ENCODE measurements at regions not wholly inside any gene's neighbourhood (a gene's known extent, or its start where the extent isn't known, plus 50 kb on each side); places are given as distances from the start of the nearest gene placed in this dataset.

DNA sequence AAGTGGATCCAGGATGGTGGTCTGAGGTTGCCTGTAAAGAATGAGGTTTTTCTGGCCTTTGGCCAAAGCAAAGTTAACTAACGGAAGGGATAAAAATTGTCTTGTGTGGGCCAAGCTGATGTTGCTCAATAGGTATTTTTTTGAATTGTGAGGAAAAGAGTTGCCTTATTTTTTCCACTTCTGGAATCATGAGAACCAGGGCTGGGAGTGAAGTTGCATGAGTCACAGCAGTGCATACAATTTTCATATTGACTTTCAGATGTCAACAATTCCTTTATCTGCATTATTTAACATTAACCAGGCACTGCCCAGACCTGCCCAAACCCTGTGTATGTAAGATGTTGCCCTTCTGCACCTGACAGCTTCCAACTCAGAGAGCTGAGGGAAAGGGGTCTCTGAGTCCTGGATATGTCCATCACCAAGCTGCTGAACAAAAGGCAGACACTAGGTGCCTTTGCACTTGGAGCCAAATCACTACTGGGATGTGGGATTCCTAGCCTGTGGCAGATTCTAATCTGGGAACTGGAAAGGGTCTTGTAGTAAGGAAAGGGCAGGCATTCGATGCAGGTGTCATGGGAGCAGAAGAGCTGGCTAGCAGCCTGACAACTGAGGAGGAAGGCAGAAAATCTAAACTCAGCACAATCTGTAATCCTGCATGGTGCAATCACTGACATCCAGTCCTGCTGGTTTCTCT, 52.3 kb upstream of the SLC35B4 start (continued):
- TF ChIP-seq, protein P1, sequence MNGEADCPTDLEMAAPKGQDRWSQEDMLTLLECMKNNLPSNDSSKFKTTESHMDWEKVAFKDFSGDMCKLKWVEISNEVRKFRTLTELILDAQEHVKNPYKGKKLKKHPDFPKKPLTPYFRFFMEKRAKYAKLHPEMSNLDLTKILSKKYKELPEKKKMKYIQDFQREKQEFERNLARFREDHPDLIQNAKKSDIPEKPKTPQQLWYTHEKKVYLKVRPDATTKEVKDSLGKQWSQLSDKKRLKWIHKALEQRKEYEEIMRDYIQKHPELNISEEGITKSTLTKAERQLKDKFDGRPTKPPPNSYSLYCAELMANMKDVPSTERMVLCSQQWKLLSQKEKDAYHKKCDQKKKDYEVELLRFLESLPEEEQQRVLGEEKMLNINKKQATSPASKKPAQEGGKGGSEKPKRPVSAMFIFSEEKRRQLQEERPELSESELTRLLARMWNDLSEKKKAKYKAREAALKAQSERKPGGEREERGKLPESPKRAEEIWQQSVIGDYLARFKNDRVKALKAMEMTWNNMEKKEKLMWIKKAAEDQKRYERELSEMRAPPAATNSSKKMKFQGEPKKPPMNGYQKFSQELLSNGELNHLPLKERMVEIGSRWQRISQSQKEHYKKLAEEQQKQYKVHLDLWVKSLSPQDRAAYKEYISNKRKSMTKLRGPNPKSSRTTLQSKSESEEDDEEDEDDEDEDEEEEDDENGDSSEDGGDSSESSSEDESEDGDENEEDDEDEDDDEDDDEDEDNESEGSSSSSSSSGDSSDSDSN (CRISPR knock-in tag; IDR thresholded peaks at IDR 0.05): peak; percentile 17; the same call in 1 of the 2 replicates
- TF ChIP-seq, protein P2, sequence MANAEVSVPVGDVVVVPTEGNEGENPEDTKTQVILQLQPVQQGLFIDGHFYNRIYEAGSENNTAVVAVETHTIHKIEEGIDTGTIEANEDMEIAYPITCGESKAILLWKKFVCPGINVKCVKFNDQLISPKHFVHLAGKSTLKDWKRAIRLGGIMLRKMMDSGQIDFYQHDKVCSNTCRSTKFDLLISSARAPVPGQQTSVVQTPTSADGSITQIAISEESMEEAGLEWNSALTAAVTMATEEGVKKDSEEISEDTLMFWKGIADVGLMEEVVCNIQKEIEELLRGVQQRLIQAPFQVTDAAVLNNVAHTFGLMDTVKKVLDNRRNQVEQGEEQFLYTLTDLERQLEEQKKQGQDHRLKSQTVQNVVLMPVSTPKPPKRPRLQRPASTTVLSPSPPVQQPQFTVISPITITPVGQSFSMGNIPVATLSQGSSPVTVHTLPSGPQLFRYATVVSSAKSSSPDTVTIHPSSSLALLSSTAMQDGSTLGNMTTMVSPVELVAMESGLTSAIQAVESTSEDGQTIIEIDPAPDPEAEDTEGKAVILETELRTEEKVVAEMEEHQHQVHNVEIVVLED (CRISPR knock-in tag; IDR thresholded peaks at IDR 0.05; ENCODE audit: borderline replicate concordance): no peak
- TF ChIP-seq CEBPG (CRISPR knock-in tag; IDR thresholded peaks at IDR 0.05) (peak; percentile 90), EHMT2 (IDR thresholded peaks at IDR 0.05; ENCODE audit: borderline replicate concordance, low read depth, low read length) (peak; percentile 23; the same call in 1 of the 2 replicates), HHEX (CRISPR knock-in tag; IDR thresholded peaks at IDR 0.05) (no peak), ZNF772 (CRISPR knock-in tag; IDR thresholded peaks at IDR 0.05) (no peak), CHD4 (IDR thresholded peaks at IDR 0.05; ENCODE audit: borderline replicate concordance, low read length) (no peak), ZNF761 (CRISPR knock-in tag; conservative IDR thresholded peaks at IDR 0.05) (no peak), LCORL (IDR thresholded peaks at IDR 0.05) (no peak), LCORL (CRISPR knock-in tag; IDR thresholded peaks at IDR 0.05) (no peak), SAP130 (CRISPR knock-in tag; IDR thresholded peaks at IDR 0.05; ENCODE audit: low read depth) (peak; percentile 26; the same call in 1 of the 2 replicates), HMG20A (CRISPR knock-in tag; IDR thresholded peaks at IDR 0.05; ENCODE audit: borderline replicate concordance) (peak; percentile 73; the same call in 1 of the 2 replicates), ZNF557 (CRISPR knock-in tag; IDR thresholded peaks at IDR 0.05) (no peak), ZMYM4 (CRISPR knock-in tag; IDR thresholded peaks at IDR 0.05) (0 out of 2 replicates have a peak, but pooled peaks have one; percentile 11)
- TF ChIP-seq, protein P3, sequence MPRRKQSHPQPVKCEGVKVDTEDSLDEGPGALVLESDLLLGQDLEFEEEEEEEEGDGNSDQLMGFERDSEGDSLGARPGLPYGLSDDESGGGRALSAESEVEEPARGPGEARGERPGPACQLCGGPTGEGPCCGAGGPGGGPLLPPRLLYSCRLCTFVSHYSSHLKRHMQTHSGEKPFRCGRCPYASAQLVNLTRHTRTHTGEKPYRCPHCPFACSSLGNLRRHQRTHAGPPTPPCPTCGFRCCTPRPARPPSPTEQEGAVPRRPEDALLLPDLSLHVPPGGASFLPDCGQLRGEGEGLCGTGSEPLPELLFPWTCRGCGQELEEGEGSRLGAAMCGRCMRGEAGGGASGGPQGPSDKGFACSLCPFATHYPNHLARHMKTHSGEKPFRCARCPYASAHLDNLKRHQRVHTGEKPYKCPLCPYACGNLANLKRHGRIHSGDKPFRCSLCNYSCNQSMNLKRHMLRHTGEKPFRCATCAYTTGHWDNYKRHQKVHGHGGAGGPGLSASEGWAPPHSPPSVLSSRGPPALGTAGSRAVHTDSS (CRISPR knock-in tag; conservative IDR thresholded peaks at IDR 0.05): no peak
- TF ChIP-seq, protein P4, sequence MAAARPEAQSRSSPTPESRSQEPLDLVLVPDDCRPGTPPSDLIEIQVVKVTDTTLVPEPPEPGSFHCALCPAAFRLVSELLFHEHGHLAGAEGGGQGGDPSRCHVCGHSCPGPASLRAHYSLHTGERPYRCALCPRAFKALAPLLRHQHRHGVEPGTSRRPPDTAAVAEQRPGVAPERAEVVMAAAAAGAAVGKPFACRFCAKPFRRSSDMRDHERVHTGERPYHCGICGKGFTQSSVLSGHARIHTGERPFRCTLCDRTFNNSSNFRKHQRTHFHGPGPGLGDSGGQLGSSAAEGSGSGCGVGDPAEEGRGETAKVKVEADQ (CRISPR knock-in tag; IDR thresholded peaks at IDR 0.05; ENCODE audit: borderline replicate concordance): no peak
- TF ChIP-seq, protein P5, sequence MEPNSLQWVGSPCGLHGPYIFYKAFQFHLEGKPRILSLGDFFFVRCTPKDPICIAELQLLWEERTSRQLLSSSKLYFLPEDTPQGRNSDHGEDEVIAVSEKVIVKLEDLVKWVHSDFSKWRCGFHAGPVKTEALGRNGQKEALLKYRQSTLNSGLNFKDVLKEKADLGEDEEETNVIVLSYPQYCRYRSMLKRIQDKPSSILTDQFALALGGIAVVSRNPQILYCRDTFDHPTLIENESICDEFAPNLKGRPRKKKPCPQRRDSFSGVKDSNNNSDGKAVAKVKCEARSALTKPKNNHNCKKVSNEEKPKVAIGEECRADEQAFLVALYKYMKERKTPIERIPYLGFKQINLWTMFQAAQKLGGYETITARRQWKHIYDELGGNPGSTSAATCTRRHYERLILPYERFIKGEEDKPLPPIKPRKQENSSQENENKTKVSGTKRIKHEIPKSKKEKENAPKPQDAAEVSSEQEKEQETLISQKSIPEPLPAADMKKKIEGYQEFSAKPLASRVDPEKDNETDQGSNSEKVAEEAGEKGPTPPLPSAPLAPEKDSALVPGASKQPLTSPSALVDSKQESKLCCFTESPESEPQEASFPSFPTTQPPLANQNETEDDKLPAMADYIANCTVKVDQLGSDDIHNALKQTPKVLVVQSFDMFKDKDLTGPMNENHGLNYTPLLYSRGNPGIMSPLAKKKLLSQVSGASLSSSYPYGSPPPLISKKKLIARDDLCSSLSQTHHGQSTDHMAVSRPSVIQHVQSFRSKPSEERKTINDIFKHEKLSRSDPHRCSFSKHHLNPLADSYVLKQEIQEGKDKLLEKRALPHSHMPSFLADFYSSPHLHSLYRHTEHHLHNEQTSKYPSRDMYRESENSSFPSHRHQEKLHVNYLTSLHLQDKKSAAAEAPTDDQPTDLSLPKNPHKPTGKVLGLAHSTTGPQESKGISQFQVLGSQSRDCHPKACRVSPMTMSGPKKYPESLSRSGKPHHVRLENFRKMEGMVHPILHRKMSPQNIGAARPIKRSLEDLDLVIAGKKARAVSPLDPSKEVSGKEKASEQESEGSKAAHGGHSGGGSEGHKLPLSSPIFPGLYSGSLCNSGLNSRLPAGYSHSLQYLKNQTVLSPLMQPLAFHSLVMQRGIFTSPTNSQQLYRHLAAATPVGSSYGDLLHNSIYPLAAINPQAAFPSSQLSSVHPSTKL (CRISPR knock-in tag; IDR thresholded peaks at IDR 0.05): peak; percentile 88
